ENCODE measurements at regions not wholly inside any gene's neighbourhood (a gene's known extent, or its start where the extent isn't known, plus 50 kb on each side); places are given as distances from the start of the nearest gene placed in this dataset.
A peak's percentile ranks its signal among the peaks of the same experiment; 100 is the strongest.
"Not testable (repeated sequence)": the region's sequence is repeated elsewhere in the genome, so short reads cannot be mapped to it uniquely, and the experiment has no call there.

DNA sequence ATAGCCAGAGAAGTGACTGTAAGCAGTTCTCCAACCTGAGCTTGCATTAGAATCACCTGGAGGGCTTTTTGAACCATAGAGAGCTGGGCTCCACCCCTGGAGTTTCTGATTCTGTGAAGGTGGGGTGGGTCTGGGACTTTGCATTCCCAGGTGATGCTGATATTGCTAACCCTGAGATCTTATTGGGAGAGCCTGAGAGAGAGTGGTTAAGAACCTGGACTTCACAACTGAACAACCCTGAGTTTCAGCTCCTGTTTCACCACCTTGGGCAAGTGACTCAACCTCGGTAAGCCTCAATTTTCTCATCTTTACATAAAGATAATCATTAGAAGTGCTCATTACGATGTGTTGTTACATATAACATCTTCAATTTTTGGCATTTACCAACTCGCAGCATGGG lies 498.6 kb downstream of the EBF1 start:
- DNase-seq, result no peak

- DNase-seq, result no peak
Measured at GRCh38 chr5:158600679-158601078, 499.0 kb downstream of the EBF1 start.

GRCh38 chr5:158599157-158599556 lies 500.6 kb downstream of the EBF1 start:
- no peak for DNase-seq

- no peak for DNase-seq
Measured at GRCh38 chr5:158594595-158595242, 505.0 kb downstream of the EBF1 start.

GRCh38 chr5:158593925-158594324 lies 505.8 kb downstream of the EBF1 start:
- no peak for DNase-seq

GRCh38 chr5:158591301-158591863 lies 508.3 kb downstream of the EBF1 start:
- DNase-seq, result peak; percentile 58

- DNase-seq, result no peak
Measured at GRCh38 chr5:158590746-158591300, 508.9 kb downstream of the EBF1 start.

GRCh38 chr5:158589939-158590338 lies 509.8 kb downstream of the EBF1 start:
- no peak for DNase-seq

- DNase-seq, result no peak
Measured at GRCh38 chr5:158588617-158589016, 511.1 kb downstream of the EBF1 start.

DNA sequence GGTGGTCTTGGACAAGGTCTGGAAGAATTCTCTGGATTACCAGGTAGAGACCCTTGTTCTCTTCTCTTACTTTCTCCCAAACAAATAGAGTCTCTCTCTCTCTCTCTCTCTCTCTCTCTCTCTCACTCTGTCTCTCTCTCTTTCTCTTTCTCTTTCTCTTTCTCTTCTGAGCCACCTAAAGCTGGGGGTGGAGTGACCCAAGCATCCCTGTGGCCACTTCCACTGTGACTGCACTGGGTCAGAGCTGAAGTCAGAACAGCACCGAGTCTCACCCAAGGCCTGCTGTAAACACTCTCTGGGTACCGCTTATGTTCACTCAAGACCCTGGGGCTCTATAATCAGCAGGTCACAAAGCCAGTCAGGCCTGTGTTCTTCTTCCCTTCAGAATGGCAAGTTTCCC lies 513.7 kb downstream of the EBF1 start:
- DNase-seq, result no peak

DNA sequence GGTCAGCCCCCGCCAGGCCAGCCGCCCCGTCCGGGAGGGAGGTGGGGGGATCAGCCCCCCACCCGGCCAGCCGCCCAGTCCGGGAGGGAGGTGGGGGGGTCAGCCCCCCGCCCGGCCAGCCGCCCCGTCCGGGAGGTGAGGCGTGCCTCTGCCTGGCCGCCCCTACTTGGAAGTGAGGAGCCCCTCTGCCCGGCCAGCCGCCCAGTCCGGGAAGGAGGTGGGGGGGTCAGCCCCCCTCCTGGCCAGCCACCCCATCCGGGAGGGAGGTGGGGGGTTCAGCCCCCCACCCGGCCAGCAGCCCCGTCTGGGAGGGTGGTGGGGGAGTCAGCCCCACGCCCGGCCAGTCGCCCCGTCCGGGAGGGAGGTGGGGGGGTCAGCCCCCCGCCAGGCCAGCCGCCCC lies 517.0 kb downstream of the EBF1 start:
- DNase-seq, result not testable (repeated sequence)

DNA sequence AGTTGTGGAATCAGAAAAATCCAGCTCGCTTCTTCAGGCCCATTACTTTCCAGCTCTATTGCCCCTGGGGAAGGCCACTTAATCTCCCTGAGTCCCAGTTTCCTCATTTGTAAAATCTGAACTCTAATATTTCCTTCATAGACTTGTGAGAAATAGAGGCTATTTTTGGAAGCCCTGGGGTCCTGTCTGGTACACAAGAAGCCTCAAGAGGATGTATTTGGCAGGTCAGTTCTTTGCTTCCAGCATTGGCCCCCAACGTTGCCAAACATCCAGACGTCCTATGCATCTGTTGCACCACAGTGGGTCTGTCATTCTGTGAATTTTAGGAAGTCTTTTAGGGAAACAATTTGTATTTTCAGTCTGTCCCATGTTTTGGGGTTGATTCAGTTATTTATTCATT lies 525.9 kb downstream of the EBF1 start:
- no peak for DNase-seq

DNA sequence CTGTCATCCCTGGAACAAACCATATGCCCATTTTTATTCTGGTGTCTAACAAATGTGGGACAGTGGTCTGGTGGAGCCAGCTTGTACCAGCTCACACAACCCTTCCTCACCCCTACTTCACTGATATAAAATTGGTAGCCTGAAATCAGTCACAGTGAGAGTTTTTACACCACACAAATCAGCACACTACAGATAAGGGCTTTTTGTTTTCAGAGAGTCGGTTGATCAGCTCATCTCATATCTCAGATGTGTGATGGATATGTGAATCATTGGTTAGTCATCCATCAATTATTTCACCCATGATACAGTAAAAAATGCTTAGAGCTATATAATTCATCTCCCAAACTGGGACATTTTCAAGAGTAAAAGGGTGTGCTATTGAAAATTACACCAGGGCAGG lies 529.2 kb downstream of the EBF1 start:
- no peak for DNase-seq

DNA sequence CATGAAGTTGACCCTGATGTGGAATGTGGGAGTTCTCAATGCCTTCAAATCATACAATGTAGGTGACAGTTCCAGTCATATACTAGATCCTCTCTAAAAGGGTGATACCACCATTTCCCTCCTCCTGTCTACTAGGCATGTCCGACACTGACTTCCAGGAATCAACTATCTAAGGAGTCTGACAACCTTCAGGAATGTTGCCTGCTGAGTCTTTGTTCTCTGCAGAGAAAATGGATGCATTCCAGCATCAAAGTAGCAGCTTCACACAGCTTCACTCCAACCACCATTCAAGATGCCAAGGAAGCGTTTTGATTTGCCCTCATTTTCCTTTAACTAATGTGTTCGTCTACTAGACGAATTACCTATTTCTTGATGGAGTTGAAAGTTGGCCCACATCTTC lies 530.2 kb downstream of the EBF1 start:
- DNase-seq, result no peak

DNA sequence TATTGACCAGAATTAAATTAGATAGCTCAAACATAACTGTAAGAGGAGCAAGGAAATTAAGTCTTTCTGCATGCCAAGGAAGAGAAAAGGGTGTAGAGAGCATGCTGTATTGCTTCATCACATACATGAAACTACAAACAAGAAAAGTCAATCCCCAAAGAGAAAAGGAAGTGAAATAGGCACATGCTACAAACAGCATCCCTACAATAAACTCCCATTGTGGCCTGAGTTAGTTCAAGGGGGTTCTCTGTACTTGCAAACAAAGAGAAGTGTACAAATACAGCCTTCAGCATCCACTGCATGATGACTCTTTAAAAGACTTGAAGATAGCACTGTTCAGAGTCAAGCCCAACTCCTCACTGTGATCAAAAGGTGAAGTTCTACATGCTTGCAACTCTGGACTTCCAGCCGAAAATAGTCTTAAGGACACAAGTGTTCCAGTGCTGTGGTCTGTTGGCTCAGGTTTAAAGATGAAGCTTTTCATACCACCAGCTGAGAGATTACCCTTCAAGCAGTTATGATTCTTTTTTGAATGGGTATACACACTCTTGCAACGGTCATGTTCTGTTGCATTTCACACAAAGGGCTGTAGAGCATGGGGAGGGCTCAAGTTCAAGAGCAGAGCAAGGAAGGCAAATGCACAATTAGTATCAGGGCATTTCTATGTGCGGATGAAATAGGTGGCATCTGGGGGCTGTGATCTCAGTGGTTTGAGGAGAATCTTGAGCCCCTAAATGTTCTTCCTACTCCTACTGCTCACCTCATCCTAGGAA lies 534.5 kb downstream of the EBF1 start:
- no peak for DNase-seq

DNA sequence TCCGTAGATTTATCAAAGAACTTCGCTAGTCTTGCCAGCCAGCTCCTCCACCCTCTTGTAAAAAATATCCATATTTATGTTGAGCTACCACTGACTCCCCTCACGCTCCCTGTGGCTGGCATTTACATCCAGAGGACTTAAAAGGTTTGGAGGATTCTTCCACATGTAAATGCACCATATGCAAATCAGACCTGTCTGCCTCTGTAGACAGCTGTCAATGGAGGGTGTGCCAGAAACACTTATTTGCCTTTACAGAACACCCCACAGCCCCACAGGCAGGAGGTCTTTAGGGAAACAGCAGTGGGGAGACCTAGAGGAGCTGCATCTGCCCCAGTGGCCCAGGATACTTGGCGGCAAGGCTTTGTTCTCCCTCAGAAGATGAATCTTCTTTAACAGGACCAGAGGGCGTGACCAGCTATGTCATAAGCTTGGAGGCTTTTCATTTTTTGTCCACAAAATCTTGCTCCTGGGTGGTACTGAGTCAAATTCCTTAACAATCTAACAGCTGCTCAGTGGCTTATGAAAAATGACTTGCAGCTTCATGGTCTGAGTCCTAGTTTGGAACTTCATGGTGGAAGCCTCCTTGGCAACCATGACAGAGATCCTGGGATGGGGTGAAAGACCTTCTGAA lies 535.8 kb downstream of the EBF1 start:
- no peak for DNase-seq

GRCh38 chr5:158561562-158562190 lies 538.0 kb downstream of the EBF1 start:
- no peak for DNase-seq

- DNase-seq, result peak; percentile 32
Measured at GRCh38 chr5:158560170-158560569, 539.5 kb downstream of the EBF1 start.

GRCh38 chr5:158559643-158560042 lies 540.1 kb downstream of the EBF1 start:
- no peak for DNase-seq

- no peak for DNase-seq
Measured at GRCh38 chr5:158559066-158559465, 540.6 kb downstream of the EBF1 start.

GRCh38 chr5:158553962-158554336 lies 545.8 kb downstream of the EBF1 start:
- no peak for DNase-seq

DNA sequence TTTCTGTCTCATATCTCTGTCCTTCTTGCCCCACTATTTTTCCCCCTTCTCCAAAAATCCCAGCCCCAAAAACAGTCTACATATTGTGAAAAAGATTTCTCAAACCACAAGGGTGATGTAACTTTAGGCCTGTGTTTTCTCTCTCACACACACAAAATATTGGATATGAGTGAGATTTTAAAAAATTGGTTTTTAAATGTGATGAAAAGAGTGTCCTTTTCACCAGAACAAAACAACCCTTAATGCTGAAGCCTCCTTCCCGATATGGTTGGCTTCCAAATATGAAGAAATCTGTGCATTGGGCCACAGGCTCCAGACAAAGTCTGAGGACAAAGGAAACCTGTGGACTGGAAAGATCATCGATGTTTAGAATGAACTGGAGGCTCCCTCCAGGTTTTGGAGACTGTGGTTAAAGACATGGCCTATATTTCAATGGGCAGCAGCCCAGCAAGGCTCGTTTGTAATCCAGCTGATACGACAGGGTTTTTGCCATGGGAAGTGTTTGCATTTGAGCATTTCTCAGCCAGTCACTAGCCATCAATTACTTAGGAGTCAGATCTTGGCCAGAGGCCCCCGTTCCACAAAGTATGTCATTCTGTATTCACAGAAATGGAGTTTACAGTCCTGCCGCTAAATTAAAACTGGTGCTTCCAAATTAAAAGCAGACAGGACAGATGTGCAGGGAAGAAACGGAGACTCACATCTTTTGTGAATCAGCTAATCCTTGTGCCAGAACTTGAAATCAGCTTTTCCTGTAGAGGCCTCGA lies 546.3 kb downstream of the EBF1 start:
- no peak for DNase-seq

All from NCI-H1436 treated with DMSO at 0.1 percent for 48 hours (cell line).